ENCODE measurements at regions not wholly inside any gene's neighbourhood (a gene's known extent, or its start where the extent isn't known, plus 50 kb on each side); places are given as distances from the start of the nearest gene placed in this dataset.

GRCh38 chr9:73577848-73578247, 426.2 kb downstream of the ANXA1 start:
- no peaks in the 10 kb centered on the region for H3K79me2 ChIP-seq (ENCODE audit: insufficient read depth, low read length)
- no peak for TF ChIP-seq EZH2phosphoT487 (conservative IDR thresholded peaks at IDR 0.05; ENCODE audit: low read length)
- TF ChIP-seq, protein P1, sequence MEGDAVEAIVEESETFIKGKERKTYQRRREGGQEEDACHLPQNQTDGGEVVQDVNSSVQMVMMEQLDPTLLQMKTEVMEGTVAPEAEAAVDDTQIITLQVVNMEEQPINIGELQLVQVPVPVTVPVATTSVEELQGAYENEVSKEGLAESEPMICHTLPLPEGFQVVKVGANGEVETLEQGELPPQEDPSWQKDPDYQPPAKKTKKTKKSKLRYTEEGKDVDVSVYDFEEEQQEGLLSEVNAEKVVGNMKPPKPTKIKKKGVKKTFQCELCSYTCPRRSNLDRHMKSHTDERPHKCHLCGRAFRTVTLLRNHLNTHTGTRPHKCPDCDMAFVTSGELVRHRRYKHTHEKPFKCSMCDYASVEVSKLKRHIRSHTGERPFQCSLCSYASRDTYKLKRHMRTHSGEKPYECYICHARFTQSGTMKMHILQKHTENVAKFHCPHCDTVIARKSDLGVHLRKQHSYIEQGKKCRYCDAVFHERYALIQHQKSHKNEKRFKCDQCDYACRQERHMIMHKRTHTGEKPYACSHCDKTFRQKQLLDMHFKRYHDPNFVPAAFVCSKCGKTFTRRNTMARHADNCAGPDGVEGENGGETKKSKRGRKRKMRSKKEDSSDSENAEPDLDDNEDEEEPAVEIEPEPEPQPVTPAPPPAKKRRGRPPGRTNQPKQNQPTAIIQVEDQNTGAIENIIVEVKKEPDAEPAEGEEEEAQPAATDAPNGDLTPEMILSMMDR (IDR thresholded peaks at IDR 0.05; ENCODE audit: insufficient read depth, low read length, poor library complexity, severe bottlenecking), result no peak

DNA sequence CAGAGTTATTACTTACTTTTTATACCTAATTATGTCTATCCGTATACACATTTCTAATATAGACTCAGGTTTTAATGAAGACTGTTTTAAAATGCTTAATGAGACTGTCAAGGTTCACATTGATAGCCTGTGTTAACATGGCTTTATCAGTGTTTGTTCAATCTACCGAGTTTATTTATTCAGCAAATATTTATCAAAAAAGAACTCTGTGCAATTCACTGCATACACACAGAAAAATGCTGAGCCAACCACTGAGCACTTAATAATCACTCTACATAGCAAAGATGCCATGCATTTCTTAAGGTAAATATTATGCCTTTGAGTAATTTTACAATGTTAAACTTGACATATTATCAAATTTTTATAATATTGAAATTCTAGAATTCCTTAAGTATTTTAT, 428.2 kb downstream of the ANXA1 start:
- no peak overlapping the region for H3K9ac ChIP-seq (ENCODE audit: low read length)
- no peaks in the 10 kb centered on the region for H3K27me3 ChIP-seq (ENCODE audit: low read length)
- H3F3A ChIP-seq (ENCODE audit: insufficient read depth), result no peaks in the 10 kb centered on the region
- H3K36me3 ChIP-seq (ENCODE audit: low read length), result no peaks in the 10 kb centered on the region
- H2AFZ ChIP-seq (ENCODE audit: low read depth, low read length, severe bottlenecking), result no peak overlapping the region
- H3K9me2 ChIP-seq (replicated peaks; ENCODE audit: insufficient read depth, low read length), result no peaks in the 10 kb centered on the region
- H3K27ac ChIP-seq (ENCODE audit: low read depth, low read length), result no peak overlapping the region
- H3K4me2 ChIP-seq (ENCODE audit: low read depth, low read length, poor library complexity, severe bottlenecking), result no peak overlapping the region
- H3K9me3 ChIP-seq (ENCODE audit: insufficient read depth, low read length), result no peaks in the 10 kb centered on the region
- no peaks in the 10 kb centered on the region for H4K20me1 ChIP-seq (ENCODE audit: low read depth, low read length)
- TF ChIP-seq EZH2phosphoT487 (conservative IDR thresholded peaks at IDR 0.05; ENCODE audit: low read length), result no peak
- TF ChIP-seq, protein P1 (IDR thresholded peaks at IDR 0.05; ENCODE audit: insufficient read depth, low read length, poor library complexity, severe bottlenecking), result no peak
- H3K79me2 ChIP-seq (ENCODE audit: insufficient read depth, low read length), result no peaks in the 10 kb centered on the region
- no peak overlapping the region for H3K4me3 ChIP-seq (ENCODE audit: insufficient read depth, low read length, poor library complexity, severe bottlenecking)

More at GRCh38 chr9:73577848-73578247, 426.2 kb downstream of the ANXA1 start:
- Histone ChIP-seq H3K27me3 (ENCODE audit: low read length) (no peaks in the 10 kb centered on the region), H3K36me3 (ENCODE audit: low read length) (no peaks in the 10 kb centered on the region), H3K27ac (ENCODE audit: low read depth, low read length) (no peak overlapping the region), H3F3A (ENCODE audit: insufficient read depth) (no peaks in the 10 kb centered on the region), H3K9ac (ENCODE audit: low read length) (no peak overlapping the region), H3K9me3 (ENCODE audit: insufficient read depth, low read length) (no peaks in the 10 kb centered on the region), H4K20me1 (ENCODE audit: low read depth, low read length) (no peaks in the 10 kb centered on the region), H3K9me2 (replicated peaks; ENCODE audit: insufficient read depth, low read length) (no peaks in the 10 kb centered on the region), H3K4me2 (ENCODE audit: low read depth, low read length, poor library complexity, severe bottlenecking) (no peak overlapping the region), H3K4me3 (ENCODE audit: insufficient read depth, low read length, poor library complexity, severe bottlenecking) (no peak overlapping the region), H2AFZ (ENCODE audit: low read depth, low read length, severe bottlenecking) (no peak overlapping the region)

DNA sequence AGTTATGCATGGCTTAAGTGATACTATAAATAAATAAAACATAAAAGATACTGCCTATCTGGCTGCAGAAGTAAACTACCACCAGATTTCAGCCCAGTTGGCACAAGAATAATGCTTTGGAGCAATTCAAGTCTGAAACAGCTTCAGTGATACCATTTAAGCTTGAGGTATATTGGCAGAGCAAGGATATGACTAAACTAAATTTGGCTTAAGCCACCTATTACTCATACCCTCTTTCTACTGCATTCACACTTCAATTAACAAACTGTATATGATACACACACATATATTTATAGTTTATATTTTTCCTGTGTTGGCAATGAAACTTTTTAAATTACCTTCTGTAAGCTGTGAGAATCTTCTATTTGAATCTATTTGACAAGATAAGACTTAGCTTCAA, 431.9 kb downstream of the ANXA1 start:
- Histone ChIP-seq H3K27ac (ENCODE audit: low read depth, low read length) (no peak overlapping the region), H3K9me3 (ENCODE audit: insufficient read depth, low read length) (no peaks in the 10 kb centered on the region), H2AFZ (ENCODE audit: low read depth, low read length, severe bottlenecking) (no peak overlapping the region), H3K79me2 (ENCODE audit: insufficient read depth, low read length) (no peaks in the 10 kb centered on the region), H4K20me1 (ENCODE audit: low read depth, low read length) (no peaks in the 10 kb centered on the region), H3K27me3 (ENCODE audit: low read length) (no peaks in the 10 kb centered on the region), H3K4me2 (ENCODE audit: low read depth, low read length, poor library complexity, severe bottlenecking) (no peak overlapping the region), H3K4me3 (ENCODE audit: insufficient read depth, low read length, poor library complexity, severe bottlenecking) (no peak overlapping the region), H3F3A (ENCODE audit: insufficient read depth) (no peaks in the 10 kb centered on the region), H3K9me2 (replicated peaks; ENCODE audit: insufficient read depth, low read length) (no peaks in the 10 kb centered on the region), H3K36me3 (ENCODE audit: low read length) (no peaks in the 10 kb centered on the region), H3K9ac (ENCODE audit: low read length) (no peak overlapping the region)
- TF ChIP-seq, protein P1 (IDR thresholded peaks at IDR 0.05; ENCODE audit: insufficient read depth, low read length, poor library complexity, severe bottlenecking), result no peak

All from SU-DHL-6 (cell line).